NCI-H1048 (cell line): ENCODE measurements at regions not wholly inside any gene's neighbourhood (a gene's known extent, or its start where the extent isn't known, plus 50 kb on each side); places are given as distances from the start of the nearest gene placed in this dataset.
"Not testable (repeated sequence)": the region's sequence is repeated elsewhere in the genome, so short reads cannot be mapped to it uniquely, and the experiment has no call there.

Experiments
- DNase-seq: peaks from one replicate; lab custom pipeline; 2025; lab: John Stamatoyannopoulos, UW

DNA sequence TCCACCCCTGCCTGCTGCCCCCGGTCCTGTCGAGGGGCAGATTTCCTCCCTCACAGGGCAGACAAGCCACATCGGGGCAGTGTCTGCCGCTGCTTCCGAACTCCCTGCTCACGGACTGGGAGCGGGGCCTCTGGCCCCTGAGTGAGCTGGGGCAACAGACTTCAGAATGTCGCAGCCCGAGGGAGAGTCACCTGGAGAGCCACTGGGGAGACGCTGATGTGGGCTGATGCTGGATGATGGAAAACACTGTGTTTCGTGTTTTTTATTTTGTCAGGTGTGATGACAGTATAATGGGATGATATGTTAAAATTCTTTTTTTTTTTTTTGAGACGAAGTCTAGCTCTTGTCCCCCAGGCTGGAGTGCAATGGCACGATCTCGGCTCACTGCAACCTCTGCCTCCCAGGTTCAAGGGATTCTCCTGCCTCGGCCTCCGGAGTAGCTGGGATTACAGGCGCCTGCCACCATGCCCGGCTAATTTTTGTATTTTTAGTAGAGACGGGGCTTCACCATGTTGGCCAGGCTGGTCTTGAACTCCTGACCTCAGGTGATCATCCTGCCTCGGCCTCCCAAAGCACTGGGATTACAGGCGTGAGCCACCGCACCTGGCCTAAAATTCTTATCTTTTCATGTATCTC is 52.1 kb upstream of the SEPTIN5 start:
- not testable (repeated sequence) for DNase-seq

DNA sequence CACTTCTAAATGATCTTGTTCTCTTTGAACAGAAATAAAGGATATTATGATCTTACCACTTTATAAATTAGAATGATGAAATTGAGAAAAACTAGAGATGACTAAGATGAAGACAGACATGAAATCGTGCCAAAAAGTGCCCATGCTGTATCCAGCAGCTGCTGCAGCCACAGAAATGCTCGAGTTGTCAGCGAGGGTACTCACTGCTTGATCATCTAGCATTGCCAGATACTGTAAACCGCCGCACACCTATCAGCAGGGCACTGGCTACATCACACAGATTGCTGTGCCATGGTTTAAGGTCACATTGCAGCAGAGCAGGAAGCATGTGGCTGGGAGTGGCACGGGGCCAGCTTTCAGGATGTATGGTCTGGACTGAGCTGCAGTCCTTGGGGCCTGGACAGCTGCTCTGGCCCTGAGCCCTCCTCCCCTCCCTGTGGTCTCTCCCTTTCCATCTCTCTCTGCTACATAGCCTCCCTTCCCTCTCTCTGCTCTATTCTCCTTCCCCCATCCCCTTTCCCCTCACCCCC is 51.0 kb upstream of the SEPTIN5 start:
- DNase-seq = no peak

DNA sequence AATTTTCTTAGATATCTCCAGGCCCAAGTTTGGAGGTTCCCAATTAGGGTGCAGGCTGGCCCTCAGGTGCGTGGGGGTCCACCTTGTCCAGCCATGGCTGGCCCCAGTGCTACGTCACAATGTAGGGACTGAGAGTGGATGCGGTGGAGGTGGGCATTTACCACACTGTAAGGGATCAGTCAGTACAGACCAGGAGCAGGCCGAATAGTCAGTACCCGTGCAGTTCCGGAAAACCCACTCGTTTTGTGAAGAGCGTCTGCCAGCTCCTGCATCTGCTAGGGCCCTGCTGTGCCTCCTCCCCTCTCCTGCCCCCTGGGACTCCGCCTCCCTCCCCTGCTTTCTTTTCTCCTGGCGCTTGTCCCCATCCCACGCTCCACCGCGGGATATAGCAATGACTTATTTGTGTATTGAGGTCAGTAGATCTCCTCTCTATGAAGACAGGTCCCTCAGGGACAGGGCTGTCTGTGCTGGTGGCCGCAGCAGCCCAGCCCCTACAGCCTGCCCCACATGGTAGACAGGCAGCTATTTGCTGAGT is 50.4 kb upstream of the SEPTIN5 start:
- no peak for DNase-seq

DNA sequence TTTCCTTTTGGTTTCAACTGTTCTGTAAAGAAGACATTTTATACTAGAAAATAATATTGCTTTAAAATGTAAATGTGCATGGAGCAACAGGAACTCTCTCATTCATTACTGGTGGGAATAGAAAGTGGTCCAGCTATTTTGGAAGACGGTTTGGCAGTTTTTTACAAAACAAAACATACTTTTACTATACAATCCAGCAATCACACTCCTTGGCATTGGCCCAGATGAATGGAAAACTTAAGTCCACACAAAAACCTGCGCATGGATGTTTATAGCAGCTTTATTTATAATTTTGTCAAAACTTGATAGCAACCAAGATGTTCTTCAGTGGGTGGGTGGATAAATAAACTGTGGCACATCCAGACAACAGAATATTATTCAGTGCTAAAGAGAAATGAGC is 49.9 kb upstream of the SEPTIN5 start:
- DNase-seq = no peak
